ENCODE measurements at regions not wholly inside any gene's neighbourhood (a gene's known extent, or its start where the extent isn't known, plus 50 kb on each side); places are given as distances from the start of the nearest gene placed in this dataset.
"Not testable (repeated sequence)": the region's sequence is repeated elsewhere in the genome, so short reads cannot be mapped to it uniquely, and the experiment has no call there.

DNA sequence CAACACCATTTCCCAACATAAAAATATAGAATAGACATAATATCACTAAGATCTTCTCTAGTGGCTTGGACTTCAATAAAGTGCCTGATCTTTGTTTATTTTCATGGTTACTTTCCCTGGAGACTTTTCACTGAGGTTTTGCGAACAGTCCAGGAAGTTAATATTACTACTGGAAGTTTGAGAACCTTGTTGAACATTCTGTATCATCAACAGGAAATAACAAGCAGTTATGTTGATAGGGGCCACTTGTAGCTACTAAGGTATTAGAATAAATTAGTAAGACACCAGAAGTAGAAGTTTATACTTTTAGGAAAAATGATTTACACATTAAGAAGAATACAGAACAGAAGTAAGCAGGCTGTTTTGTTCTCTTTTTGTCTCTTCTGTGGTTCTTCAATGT, 180.2 kb downstream of the TFAP2B start:
- DNase-seq = no peak

DNA sequence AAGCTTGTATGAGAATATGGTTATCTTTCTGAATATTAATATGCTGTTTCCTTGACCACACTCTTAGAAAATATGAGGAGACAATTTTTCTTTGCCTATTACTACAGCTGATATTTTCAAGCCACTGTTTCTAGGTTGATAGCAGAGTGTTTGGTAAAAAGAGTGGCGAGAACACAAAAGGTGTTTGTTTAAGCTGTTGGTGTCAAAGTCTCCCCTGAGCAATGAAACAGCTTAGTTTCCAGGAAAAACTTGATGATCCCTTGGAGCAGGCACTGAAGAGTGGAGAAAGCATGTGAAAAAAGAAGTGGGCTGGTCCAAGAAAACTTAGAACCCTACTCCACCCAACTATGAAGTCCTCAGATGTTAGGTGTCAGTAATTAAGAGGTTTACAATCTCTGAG, 182.7 kb downstream of the TFAP2B start:
- DNase-seq = no peak

DNA sequence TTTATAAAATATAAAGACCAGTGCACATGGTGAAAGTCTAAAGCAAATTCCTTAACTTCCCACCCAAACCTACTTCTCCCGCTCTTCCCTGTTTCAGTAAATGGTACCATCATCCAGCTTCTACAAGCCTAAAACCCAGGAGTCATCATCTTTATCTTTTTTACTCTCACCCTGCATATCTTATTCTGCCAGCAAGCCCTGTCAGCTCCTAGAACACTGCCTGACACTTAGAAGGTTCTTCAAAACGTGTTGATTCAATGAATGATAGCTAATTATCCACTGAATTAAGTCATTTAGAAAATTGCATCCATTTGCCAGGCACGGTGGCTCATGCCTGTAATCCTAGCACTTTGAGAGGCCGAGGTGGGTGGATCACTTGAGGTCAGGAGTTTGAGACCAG, 185.7 kb downstream of the TFAP2B start:
- DNase-seq = no peak

DNA sequence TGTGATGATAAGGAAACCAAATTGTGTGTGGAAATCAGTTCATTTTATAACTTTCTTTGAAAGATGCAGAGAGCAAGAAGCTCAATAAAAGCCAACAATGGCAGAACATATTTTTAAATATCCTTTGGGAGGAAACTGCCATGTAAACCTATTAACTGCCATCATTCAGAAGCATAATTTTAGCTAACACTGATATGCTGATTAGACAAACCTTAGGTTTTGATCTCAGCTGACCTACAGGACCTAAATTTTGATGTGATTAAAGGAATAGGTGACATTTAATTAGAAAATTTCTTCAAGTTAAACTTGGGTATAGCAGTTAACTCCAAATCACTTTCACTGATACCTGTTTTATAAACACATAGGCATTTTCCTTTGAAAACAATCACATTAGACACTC, 187.1 kb downstream of the TFAP2B start:
- DNase-seq = no peak

DNA sequence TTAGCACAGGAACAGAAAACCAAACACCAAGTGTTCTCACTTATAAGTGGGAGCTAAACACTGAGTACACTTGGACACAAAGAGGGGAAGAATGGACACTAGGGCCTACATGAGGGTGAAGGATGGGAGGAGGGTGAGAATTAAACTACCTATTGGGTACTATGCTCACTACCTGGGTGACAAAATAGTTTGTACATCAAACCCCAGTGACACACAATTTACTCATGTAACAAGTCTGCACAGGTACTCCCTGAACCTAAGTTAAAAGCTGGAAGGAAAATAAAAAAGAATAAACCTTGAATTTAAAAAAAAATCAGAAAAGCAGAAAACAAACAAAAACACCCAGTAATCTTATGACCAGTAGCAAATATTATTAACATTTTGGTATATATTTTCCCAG, 188.6 kb downstream of the TFAP2B start:
- DNase-seq = no peak

DNA sequence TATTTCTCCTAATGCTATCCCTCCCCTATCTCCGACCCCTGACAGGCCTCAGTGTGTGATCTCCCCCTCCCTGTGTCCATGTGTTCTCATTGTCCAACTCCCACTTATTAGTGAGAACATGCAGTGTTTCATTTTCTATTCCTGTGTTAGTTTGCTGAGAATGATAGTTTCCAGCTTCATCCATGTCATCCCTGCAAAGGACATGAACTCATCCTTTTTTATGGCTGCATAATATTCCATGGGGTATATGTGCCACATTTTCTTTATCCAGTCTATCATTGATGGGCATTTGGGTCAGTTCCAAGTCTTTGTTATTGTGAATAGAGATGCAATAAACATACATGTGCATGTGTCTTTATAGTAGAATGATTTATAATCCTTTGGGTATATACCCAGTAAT, 190.0 kb downstream of the TFAP2B start:
- DNase-seq = not testable (repeated sequence)

- no peak for DNase-seq
Measured at GRCh38 chr6:51013376-51013775, 194.7 kb downstream of the TFAP2B start.

- DNase-seq = no peak
Measured at GRCh38 chr6:51015394-51015793, 196.7 kb downstream of the TFAP2B start.

- no peak for DNase-seq
Measured at GRCh38 chr6:51016489-51016888, 197.8 kb downstream of the TFAP2B start.

DNA sequence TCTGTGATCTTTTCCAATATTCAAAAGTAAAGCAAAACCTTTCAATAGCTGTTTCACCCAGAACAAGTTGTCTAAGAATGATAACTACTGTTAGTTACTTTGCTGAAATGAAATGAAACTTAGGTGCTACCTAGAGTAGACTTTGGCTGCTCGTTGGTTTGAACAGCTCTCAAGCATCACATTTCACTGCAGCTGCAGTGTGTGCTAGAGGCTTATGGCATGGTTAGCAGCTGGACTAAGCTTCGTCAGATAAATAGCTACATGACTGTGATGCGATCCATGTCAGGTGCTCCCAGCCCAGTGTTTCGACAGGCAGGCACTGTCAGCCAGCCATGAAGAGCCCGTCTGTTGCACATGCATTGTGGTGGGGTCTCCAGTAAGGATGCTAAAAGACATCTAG, 201.1 kb downstream of the TFAP2B start:
- no peak for DNase-seq

DNA sequence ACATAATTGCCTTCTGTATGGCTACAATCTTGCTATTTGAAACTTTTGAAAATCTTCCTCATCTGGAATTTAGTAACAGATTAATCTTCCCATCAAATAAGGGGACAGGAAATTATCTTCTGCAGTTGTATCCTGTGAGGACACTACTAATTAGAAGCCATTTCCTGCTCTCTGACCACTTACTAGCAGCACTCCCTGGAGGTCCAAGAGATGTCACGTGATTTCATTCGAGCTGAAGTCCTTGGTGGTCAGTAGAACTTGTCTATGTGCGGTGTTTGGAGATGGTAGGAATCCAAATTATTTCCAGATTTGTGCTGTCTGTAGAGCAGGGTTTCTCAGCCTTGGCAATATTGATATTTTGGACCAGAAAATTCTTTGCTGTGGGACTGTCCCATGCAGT, 202.5 kb downstream of the TFAP2B start:
- no peak for DNase-seq

DNA sequence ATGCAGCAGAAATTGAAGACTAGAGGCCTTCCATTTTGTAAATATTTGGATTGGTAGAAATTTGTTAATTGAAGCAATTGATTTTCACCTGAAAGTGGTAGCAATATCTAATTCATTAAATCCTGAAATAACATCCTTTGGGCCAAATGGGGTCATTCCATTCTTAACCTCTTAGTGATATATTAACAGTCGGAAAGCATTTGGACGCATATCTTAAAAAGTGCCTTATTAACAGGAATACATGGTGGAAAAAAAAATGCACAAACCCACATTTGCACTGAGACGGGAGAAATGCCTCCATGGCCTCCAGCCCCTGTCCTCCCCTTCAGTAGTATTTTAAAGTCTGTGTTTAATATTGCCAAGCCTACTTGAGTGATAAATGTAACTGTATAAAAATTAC, 205.5 kb downstream of the TFAP2B start:
- no peak for DNase-seq

DNA sequence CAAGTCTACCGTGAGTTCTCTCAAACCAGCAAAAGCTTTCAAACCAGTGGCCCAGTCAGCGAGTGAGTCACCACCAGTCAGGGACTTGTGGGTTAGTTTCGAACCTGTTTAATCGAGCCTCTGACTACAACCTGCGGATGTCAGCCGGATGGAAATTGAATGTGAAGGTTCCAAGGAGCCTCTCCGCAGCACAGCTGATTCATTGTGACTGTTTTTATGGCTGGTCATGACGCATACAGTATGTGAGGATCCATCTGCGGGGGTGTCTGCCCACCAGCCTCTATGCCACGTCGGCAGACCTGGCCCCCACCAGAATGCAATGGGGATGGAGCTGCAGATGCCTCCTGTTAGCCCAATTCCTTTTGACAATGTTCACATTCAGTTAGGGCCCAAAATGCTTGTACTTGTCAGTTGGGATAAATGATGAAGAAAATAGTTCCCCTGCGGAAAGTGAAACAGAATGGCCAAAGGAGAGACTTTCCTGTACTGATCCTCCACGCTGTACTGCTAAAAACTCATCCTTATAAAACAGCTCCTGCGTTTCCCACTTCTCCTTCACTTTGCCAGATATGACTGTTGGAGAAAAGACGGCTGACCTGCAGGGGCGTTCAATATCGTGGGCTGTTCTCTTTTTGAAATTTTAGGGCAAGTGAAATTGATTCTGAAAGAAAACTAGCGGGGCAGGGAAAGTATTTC, 206.6 kb downstream of the TFAP2B start:
- DNase-seq = no peak

- no peak for DNase-seq
Measured at GRCh38 chr6:51027283-51028065, 208.8 kb downstream of the TFAP2B start.

- DNase-seq = no peak
Measured at GRCh38 chr6:51028276-51028675, 209.6 kb downstream of the TFAP2B start.

DNA sequence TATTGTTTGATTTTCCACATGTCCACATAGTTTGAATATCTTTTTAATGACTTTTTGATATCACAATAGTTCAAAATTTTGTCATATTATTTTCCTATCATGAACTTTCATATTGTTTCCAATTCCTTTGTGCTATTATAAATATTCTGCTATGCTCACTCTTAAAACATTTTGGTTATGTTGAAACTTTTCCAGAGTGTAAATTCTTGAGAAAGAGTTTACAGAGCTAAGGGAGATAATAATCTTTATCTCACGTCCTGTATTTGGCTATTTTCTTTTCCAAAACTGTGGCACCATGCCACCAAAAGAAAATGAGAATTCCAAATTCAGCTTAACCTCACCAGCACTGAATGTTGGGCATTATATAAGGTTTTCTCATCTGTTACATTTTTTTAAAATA, 210.9 kb downstream of the TFAP2B start:
- no peak for DNase-seq

DNA sequence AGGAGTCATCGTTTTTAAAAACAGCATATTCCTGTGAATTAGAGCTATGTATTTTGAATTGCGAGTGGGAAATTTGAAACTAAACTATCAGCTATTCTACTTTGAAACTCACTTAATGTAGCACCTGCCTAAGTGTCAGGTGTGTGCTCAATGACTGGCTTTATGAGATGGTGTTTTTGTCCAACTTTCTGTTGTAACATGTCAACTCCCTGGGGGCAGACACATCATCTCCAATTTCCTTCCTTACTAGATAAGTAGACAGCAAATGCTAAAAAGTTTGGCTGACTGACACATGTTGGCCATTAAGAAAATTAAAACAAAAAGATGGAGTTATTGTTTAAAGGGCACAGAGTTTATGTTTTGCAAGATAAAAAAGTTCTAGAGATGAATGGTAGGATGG, 226.9 kb downstream of the TFAP2B start:
- DNase-seq = no peak

DNA sequence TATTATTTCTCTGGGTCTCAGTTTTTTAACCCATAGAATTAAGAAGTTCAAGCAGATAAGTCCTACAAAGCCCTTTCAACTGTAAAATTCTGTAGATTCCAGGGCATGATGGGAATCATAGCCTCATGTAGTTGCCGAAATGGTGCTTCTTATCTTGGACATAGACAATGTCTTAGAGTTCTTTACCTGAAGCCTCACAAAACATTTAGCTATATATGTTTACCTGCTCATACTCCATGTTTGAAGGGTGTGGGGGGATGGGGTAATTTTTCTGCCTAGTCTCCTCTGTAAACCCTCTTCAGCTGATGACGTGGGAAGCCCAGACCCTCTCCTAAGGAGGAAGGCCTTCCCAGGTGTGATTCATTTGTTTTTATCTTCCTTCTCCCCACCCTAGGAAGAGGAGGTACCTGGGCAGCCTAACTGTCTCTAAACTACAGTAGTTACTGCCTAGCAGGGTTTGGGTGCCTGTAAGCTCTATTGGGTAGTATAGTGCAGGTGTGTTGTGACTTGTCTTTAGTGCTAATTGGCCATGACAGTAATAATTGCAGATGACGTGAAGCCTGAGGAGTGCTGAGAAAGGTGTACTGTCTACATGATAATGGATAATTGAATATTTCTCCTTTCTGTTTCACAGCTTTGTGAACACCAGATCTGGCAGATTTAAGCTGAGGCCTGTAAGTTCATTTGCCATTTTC, 230.8 kb downstream of the TFAP2B start:
- no peak for DNase-seq

DNA sequence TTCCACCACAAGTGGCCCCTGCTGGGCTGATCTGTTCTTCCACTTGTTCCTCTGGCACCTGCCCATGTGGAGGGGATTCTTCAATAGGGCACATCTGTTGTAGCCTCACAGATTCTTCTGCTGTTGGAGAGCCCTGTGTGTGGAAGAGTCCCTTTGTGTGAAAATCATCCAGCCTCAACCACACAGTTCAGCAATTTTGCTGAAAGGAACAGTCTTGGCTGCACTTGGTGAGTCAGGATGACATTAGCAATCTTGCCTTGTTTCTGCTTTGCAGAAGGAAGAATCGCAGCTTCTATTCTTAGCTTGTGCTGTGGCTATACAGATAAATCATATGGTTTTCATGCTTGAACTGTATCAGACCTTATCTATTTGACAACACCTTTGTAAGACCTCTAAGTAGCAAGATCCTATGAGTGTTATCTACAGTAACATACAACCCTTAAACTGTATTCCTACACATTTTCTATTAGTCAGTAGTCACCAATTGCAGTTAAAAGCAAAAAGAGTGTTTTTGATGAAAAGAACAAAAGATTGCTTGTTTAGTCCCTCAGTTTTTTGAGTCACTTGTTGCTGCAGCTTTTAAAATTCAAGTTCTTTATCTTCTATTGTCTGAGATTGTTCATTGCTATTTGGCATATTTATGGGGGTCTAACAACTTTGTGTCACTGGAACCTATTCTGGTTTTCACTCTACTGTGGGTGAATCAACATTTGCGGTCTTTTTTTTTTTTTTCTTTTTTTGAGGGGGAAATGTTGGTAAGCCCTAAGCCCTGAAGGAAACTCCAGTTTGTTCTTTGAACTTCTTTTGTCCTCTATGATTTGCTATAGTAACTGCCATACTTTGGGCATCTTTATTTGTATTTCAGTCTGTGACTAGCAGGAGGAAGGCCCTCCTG, 231.6 kb downstream of the TFAP2B start:
- DNase-seq = no peak

DNA sequence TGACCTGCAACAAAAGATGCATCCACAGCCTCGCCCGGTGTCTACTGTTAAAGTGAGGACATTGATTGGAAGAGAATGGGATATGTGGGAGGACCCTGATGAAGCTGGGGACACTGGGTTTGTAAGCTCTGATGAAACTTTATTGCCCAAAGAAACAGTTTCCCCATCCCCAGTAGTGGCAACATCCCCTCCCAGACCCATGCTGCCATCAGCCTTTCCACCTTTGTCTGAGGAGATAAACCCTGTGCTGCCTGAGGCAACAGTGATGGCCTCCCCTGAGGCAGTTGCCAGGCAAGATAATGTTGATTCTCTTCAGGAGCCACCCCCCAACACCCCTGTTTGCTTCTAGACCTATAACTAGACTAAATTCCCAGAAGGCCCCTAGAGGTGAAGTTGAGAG, 234.0 kb downstream of the TFAP2B start:
- not testable (repeated sequence) for DNase-seq

DNA sequence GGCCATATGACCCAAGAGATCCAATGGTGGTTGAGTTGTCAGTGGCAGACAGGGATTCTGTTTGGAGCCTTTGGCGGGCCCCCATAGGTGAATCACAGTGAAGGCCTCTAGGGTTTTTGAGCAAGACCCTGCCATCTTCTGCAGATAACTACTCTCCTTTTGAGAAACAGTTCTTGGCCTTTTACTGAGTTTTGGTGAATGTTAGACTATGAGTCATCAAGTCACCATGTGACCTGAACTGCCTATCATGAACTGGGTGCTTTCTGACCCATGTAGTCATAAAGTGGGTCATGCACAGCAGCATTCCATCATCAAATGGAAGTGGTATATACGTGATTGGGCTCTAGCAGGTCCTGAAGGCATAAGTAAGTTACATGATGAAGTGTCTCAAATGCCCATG, 236.6 kb downstream of the TFAP2B start:
- DNase-seq = not testable (repeated sequence)

GRCh38 chr6:51057296-51057695, 238.6 kb downstream of the TFAP2B start:
- DNase-seq = no peak

GRCh38 chr6:51060262-51060762, 241.6 kb downstream of the TFAP2B start:
- DNase-seq = no peak

Data from COR-L47 (cell line).